OCI-M1 (cell line): ENCODE measurements at regions not wholly inside any gene's neighbourhood (a gene's known extent, or its start where the extent isn't known, plus 50 kb on each side); places are given as distances from the start of the nearest gene placed in this dataset.

Experiments
- DNase-seq: peaks from one replicate; lab custom pipeline; 2025; lab: John Stamatoyannopoulos, UW

GRCh38 chr16:54628796-54629625, 301.7 kb upstream of the IRX5 start:
- DNase-seq, result no peak

GRCh38 chr16:54627616-54628015, 303.0 kb upstream of the IRX5 start:
- no peak for DNase-seq

- no peak for DNase-seq
Observed at GRCh38 chr16:54623636-54624035, 307.0 kb upstream of the IRX5 start.

GRCh38 chr16:54620197-54620596, 310.5 kb upstream of the IRX5 start:
- DNase-seq, result no peak

- DNase-seq, result no peak
Observed at GRCh38 chr16:54616610-54617009, 314.1 kb upstream of the IRX5 start.

GRCh38 chr16:54605536-54606066, 319.0 kb upstream of the IRX3 start:
- no peak for DNase-seq

GRCh38 chr16:54602666-54603065, 316.1 kb upstream of the IRX3 start:
- DNase-seq, result no peak

GRCh38 chr16:54597222-54597621, 310.6 kb upstream of the IRX3 start:
- no peak for DNase-seq

- DNase-seq, result no peak
Observed at GRCh38 chr16:54595621-54596020, 309.0 kb upstream of the IRX3 start.

GRCh38 chr16:54594601-54595391, 308.2 kb upstream of the IRX3 start:
- no peak for DNase-seq

GRCh38 chr16:54591816-54592246, 305.2 kb upstream of the IRX3 start:
- DNase-seq, result no peak

- no peak for DNase-seq
Observed at GRCh38 chr16:54590836-54591235, 304.2 kb upstream of the IRX3 start.

GRCh38 chr16:54589326-54589725, 302.7 kb upstream of the IRX3 start:
- no peak for DNase-seq

GRCh38 chr16:54588026-54588425, 301.4 kb upstream of the IRX3 start:
- DNase-seq, result no peak

GRCh38 chr16:54587176-54587515, 300.6 kb upstream of the IRX3 start:
- no peak for DNase-seq

- no peak for DNase-seq
Observed at GRCh38 chr16:54586474-54587175, 300.0 kb upstream of the IRX3 start.

GRCh38 chr16:54585998-54586340, 299.4 kb upstream of the IRX3 start:
- no peak for DNase-seq

- no peak for DNase-seq
Observed at GRCh38 chr16:54585094-54585997, 298.8 kb upstream of the IRX3 start.

- DNase-seq, result no peak
Observed at GRCh38 chr16:54584121-54584520, 297.5 kb upstream of the IRX3 start.

GRCh38 chr16:54582631-54583250, 296.2 kb upstream of the IRX3 start:
- no peak for DNase-seq

GRCh38 chr16:54579106-54579728, 292.6 kb upstream of the IRX3 start:
- DNase-seq, result no peak
